ENCODE measurements at regions not wholly inside any gene's neighbourhood (a gene's known extent, or its start where the extent isn't known, plus 50 kb on each side); places are given as distances from the start of the nearest gene placed in this dataset.

DNA sequence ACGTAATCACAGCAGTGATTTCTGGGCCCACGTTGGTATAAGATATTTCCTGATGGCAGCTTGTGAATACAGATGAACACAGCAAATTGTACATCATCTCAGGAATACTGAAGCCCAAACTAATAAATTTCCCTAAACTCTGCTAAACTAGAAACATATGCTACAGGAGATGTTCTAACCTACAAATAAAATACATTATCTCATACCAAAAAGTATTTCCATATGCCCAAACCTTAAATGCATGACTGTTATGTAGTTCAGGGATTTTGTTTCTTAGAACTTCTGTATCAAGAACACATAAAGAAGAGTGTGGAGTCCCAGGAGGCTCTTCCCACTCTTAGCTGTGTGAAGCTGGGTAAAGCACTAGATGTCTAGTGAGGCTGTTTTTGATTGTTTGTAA, 138.4 kb downstream of the RFC3 start:
- Histone ChIP-seq H3K9me3 (no peaks in the 10 kb centered on the region), H3K27me3 (no peaks in the 10 kb centered on the region), H3K4me3 (no peak overlapping the region), H3K4me1 (no peaks in the 10 kb centered on the region), H3K27ac (no peak overlapping the region), H3K36me3 (no peaks in the 10 kb centered on the region)
- WGBS, 2 donors, result 68 to 74% methylated on average over 2 of the region's 2 CpGs
- TF ChIP-seq, protein P1, sequence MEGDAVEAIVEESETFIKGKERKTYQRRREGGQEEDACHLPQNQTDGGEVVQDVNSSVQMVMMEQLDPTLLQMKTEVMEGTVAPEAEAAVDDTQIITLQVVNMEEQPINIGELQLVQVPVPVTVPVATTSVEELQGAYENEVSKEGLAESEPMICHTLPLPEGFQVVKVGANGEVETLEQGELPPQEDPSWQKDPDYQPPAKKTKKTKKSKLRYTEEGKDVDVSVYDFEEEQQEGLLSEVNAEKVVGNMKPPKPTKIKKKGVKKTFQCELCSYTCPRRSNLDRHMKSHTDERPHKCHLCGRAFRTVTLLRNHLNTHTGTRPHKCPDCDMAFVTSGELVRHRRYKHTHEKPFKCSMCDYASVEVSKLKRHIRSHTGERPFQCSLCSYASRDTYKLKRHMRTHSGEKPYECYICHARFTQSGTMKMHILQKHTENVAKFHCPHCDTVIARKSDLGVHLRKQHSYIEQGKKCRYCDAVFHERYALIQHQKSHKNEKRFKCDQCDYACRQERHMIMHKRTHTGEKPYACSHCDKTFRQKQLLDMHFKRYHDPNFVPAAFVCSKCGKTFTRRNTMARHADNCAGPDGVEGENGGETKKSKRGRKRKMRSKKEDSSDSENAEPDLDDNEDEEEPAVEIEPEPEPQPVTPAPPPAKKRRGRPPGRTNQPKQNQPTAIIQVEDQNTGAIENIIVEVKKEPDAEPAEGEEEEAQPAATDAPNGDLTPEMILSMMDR (IDR thresholded peaks at IDR 0.05), result no peak
- DNase-seq, result no peak
- ATAC-seq, result no peak
- FAIRE-seq, result no peak
- intact Hi-C loops (cut with DNase I), result no loop called here

DNA sequence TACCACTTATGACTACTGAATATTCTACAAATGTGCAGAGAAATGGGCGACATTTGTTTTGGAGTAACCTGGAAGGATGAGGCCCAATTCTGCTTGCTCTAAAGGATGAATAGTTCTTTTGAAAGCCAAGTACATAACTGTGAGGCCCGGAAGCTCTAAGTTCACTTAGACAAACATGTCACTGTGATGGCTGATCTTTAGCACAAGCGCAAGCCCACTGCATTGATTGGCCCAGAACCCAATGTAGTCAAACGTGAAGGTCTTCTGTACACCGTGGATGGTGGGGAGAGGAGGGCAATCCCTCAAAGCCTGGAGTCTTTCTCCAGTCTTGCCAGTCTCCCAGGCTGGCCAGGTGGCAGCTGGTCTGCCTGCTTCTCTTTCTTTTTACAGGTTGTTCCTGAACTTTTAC, 139.6 kb downstream of the RFC3 start:
- intact Hi-C loops (cut with DNase I), result no loop called here
- ATAC-seq (no peak), FAIRE-seq (no peak), DNase-seq (no peak)
- TF ChIP-seq, protein P1 (IDR thresholded peaks at IDR 0.05), result no peak
- H3K36me3 ChIP-seq, result no peaks in the 10 kb centered on the region
- H3K4me3 ChIP-seq, result no peak overlapping the region
- H3K9me3 ChIP-seq, result no peaks in the 10 kb centered on the region
- no peaks in the 10 kb centered on the region for H3K4me1 ChIP-seq
- H3K27ac ChIP-seq, result no peak overlapping the region
- 73 to 80% methylated on average over 5 of the region's 5 CpGs for WGBS, 2 donors
- no peaks in the 10 kb centered on the region for H3K27me3 ChIP-seq

DNA sequence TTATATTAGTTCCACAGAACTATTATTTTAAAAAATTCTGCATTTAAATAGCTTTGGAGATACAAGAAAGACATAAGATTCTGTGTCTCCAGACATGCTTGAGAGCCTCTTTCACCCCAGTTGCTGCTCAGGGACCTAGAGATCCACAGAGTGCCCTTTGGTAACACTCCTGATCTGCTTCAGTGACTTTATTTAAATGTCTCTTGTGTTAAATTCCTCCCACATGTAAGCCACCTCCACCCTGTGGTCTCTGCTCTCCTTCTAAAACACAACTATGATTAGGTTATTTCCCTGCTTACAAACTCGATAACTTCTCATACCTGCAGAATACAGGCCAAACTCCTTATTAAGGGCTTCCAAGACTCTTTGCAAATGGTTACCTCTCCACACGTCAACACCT, 141.0 kb downstream of the RFC3 start:
- no peak overlapping the region for H3K27ac ChIP-seq
- intact Hi-C loops (cut with DNase I), result no loop called here
- DNase-seq (no peak), ATAC-seq (no peak), FAIRE-seq (no peak)
- 88 to 96% methylated on average over 2 of the region's 2 CpGs for whole genome bisulfite sequencing, 2 donors
- no peaks in the 10 kb centered on the region for H3K4me1 ChIP-seq
- no peak overlapping the region for H3K4me3 ChIP-seq
- no peaks in the 10 kb centered on the region for H3K36me3 ChIP-seq
- no peaks in the 10 kb centered on the region for H3K27me3 ChIP-seq
- TF ChIP-seq, protein P1 (IDR thresholded peaks at IDR 0.05), result no peak
- no peaks in the 10 kb centered on the region for H3K9me3 ChIP-seq

DNA sequence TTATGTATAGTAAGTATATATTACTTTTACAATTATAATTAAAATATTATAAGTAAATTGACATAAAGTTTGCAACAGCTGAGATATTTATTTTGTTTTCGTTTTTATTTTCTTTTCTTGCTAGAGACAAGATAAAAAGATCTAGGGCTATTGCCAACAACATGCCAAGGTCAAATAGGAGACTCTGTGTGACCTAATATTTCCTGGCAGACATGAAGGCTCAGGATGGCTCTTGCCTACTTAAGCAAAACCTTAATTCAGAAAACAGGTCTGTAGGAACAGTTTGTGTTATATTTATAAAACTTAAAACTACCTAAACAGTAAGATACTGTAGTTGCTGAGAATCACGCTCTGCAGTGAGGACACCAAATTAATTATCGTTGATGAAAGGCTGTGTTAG, 145.2 kb downstream of the RFC3 start:
- DNase-seq (no peak), FAIRE-seq (no peak), ATAC-seq (no peak)
- WGBS, 2 donors, result 65 to 68% methylated on average over 3 of the region's 3 CpGs
- Histone ChIP-seq H3K4me1 (no peaks in the 10 kb centered on the region), H3K27ac (no peak overlapping the region), H3K9me3 (no peaks in the 10 kb centered on the region), H3K4me3 (no peak overlapping the region), H3K27me3 (no peaks in the 10 kb centered on the region), H3K36me3 (no peaks in the 10 kb centered on the region)
- TF ChIP-seq, protein P1 (IDR thresholded peaks at IDR 0.05), result no peak
- intact Hi-C loops (cut with DNase I), result no loop called here

DNA sequence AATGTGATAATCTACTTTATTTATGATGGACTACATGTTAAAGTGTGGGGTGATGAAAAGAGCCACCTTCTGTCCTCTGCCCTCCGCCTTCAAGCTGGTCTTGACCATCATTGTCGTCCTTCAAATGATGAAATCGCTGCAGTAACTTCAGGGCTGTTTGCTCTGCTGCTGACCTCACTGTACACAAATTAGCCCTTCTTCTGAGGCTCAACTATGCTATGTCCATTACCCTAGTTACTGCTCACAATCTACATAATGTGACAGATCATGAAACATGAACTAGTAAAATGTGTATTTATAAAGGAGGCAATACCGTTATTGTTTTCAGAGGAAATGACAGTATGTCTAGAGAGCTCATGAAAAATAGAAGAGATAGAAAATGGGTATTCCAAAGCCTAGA, 145.9 kb downstream of the RFC3 start:
- TF ChIP-seq, protein P1 (IDR thresholded peaks at IDR 0.05), result no peak

More for the DNA sequence above, 145.9 kb downstream of the RFC3 start:
- Histone ChIP-seq H3K9me3 (no peaks in the 10 kb centered on the region), H3K27ac (no peak overlapping the region), H3K4me1 (no peaks in the 10 kb centered on the region), H3K4me3 (no peak overlapping the region), H3K27me3 (no peaks in the 10 kb centered on the region), H3K36me3 (no peaks in the 10 kb centered on the region)
- intact Hi-C loops (cut with DNase I), result no loop called here
- FAIRE-seq, result no peak
- 84 to 88% methylated on average over 4 of the region's 4 CpGs for WGBS, 2 donors
- no peak for DNase-seq
- no peak for ATAC-seq

Data from pancreas (tissue), 10 donors.